GM12874 (cell line): ENCODE measurements at regions not wholly inside any gene's neighbourhood (a gene's known extent, or its start where the extent isn't known, plus 50 kb on each side); places are given as distances from the start of the nearest gene placed in this dataset.

Source experiments
- CTCF ChIP-seq: IDR thresholded peaks from 2 replicates; pipeline ENCODE4 v1.5.1; 2011; ENCODE audit warnings: low read depth, mild to moderate bottlenecking, control low read depth, low read length, moderate library complexity; ENCODE audit not compliant: insufficient read depth

DNA sequence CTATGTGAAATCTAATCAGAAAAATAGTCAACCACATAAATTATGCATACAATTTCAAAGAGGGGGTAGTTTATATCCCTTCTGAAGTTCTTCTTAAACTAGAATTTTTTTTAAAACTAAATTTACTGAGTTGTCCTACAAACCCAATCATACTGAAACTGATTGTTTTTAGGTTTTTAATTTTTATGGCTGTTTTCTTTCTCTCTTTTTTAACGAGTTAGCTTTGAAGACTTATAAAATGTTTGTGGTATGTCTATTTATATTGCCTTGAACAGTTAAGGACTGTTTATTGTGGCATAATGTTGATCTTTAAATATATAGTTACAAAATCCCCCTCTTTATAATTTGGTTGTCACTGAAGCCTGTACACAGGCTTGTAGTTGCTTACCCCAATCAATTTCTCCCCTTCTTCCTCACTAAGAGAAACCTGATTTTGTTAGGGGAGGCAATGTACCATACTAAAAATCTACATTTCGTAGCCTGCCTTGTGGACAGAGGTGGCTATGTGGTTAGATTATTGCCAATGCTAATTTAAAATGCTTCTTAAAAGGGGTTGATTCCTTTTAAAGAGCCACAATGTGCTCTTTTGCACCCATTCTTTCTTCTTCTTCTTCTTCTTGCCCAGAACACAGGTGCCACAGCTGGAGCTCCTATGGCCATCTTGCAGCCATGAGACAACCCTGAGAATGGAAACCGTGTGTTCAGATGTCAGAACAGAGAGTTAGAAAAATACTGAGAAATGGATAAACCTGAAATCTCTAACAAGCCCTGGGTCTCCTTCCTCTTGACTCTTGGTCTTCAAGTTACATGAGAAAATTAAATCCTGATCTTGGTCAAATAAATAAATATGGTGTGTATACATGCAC is 102.7 kb upstream of the ZNF827 start:
- TF ChIP-seq CTCF = no peak

DNA sequence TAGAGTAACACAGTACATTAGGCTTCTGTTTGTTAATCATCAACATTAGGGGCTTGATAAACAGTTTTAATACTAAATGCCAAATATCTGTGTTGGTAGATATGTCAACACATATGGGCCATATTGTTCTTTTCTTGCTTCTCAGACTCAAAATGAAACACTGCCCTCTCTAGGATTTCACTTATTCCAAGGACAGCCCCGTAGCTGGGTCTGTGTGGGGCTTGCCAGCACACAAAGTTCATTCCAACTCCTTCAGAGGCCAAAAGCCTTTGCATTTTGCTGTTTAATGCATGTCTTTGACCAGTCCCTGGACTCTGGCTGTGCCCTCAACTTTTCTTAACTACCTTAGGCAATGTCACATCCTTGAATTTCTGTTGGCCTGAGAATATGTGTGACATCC is 102.0 kb upstream of the ZNF827 start:
- no peak for TF ChIP-seq CTCF

- TF ChIP-seq CTCF = no peak
These were observed 94.5 kb upstream of the ZNF827 start for GRCh38 chr4:146033149-146033548.

GRCh38 chr4:146032234-146032860 is 93.7 kb upstream of the ZNF827 start:
- TF ChIP-seq CTCF = no peak

DNA sequence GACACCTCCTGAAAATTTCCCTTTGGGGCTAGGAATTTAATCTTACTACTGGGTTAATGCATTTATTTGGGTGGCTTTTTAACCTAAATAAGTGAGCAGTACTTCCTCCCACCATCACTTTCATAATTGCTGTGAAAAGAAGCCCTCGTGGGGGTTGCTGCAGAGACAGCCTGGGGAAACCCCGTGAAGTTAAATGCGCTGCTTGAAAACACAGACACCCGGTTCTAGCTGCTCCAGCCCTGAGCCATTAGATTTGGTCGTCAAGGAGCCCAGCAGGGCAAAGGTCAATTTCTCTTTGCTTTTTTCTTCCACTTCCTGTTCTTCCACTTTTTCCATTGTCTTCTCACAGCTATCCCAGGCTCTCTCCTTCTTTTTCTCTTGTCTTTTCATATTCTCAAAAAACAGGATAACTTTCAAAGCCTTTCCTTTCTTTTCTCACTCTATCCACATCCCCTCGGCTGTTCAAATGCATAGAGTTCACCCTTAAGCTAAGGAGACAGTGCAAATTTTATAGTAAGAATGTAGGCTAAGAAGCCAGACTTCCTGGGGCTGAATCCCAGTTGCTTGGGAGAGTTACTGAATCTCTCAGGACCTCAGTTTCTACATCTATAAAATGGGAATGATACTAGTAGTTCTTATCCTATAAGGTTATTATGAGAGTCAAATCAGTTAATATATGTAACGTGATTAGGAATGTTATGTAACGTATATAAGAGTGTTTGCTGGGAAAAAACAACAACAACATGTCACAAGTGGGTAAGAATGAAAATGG is 91.5 kb upstream of the ZNF827 start:
- no peak for TF ChIP-seq CTCF

- TF ChIP-seq CTCF = 0 out of 2 replicates have a peak, but pooled peaks have one; percentile 7
These were observed 90.5 kb upstream of the ZNF827 start for GRCh38 chr4:146029147-146029546.

DNA sequence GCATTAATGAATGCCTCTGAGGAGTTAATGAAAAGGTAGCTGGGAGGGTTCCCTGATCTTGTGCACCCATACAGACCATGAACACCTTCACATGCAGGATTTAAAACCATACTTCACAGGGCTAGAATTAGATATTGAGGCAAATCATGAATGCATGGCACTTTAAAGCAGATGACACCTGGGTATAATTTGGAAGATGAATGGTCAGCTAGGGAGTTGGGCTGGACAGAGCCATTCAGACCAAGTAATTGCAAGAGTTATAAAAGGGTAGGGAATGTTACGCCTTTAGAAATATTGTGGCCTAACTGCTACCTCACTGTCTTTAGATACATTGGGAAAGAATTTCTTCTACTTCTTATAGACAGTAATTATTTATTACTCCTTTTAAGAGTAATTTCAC is 89.1 kb upstream of the ZNF827 start:
- no peak for TF ChIP-seq CTCF
